ENCODE measurements at regions not wholly inside any gene's neighbourhood (a gene's known extent, or its start where the extent isn't known, plus 50 kb on each side); places are given as distances from the start of the nearest gene placed in this dataset.

DNA sequence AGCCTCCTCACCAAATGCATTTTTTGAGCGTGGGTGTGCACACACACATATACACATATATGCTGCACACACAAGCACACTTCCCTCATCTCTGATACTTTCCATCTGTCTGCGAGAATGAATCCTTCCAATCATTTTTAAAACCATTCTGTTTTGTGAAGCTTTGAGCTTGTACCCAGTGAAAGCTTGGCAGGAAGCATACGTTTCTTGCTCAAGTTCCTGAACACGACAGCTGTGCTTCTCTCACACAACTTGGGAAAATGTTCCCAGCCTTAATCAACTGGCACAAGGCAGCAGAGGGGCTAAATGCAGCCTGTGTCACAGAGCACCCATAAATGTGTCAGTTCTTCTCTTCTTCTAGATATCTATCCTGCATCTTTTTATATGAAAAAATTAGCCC is 524.0 kb upstream of the KIRREL3 start:
- H3K4me3 ChIP-seq (replicated peaks; ENCODE audit: low read depth, low read length), result no peak overlapping the region
- DNase-seq (ENCODE audit: low read depth), result no peak
- TF ChIP-seq, protein P1, sequence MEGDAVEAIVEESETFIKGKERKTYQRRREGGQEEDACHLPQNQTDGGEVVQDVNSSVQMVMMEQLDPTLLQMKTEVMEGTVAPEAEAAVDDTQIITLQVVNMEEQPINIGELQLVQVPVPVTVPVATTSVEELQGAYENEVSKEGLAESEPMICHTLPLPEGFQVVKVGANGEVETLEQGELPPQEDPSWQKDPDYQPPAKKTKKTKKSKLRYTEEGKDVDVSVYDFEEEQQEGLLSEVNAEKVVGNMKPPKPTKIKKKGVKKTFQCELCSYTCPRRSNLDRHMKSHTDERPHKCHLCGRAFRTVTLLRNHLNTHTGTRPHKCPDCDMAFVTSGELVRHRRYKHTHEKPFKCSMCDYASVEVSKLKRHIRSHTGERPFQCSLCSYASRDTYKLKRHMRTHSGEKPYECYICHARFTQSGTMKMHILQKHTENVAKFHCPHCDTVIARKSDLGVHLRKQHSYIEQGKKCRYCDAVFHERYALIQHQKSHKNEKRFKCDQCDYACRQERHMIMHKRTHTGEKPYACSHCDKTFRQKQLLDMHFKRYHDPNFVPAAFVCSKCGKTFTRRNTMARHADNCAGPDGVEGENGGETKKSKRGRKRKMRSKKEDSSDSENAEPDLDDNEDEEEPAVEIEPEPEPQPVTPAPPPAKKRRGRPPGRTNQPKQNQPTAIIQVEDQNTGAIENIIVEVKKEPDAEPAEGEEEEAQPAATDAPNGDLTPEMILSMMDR (IDR thresholded peaks at IDR 0.05; ENCODE audit: low read length, missing control alignments), result no peak

DNA sequence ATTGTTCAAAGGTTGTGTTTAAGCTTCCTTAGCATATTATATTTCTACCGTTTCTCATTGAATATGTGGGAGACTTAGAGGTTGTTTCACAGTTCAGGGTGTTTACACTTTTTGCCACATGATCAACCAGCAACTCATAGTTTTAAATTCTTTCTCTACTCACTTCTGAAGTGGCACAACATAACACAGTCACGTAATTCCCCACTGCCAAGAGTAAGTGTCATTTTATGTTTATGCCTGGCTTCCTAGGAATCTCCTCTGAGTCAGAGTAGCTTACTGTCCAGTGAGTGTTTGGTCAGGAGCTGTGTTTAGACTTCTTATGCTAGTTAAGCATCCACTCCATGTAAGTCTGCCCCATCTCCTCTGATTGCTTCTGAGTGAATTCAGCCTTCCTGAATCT is 520.8 kb upstream of the KIRREL3 start:
- TF ChIP-seq, protein P1 (IDR thresholded peaks at IDR 0.05; ENCODE audit: low read length, missing control alignments), result no peak

DNA sequence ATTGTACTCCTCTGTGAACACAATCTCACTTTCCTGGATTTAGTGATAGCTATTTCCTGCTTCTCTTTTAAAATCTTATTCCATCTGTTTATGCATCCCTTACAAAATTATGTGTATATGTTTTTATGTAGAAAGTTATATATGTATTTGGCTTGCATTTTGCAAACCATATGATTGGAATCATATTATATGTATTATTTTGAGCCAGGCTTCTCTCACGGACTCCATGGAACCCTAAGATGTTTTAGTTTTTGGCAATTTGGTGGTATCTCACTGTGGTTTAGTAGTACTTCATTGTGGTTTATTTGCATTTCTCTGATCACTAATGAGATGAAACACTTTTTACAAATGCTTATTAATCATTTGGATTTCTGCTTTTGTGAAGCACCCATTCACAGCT is 507.3 kb upstream of the KIRREL3 start:
- TF ChIP-seq, protein P1 (IDR thresholded peaks at IDR 0.05; ENCODE audit: low read length, missing control alignments), result no peak
- no peak overlapping the region for H3K4me3 ChIP-seq (replicated peaks; ENCODE audit: low read depth, low read length)
- DNase-seq (ENCODE audit: low read depth), result no peak

More for the DNA sequence above, 520.8 kb upstream of the KIRREL3 start:
- DNase-seq (ENCODE audit: low read depth), result no peak
- H3K4me3 ChIP-seq (replicated peaks; ENCODE audit: low read depth, low read length), result no peak overlapping the region

DNA sequence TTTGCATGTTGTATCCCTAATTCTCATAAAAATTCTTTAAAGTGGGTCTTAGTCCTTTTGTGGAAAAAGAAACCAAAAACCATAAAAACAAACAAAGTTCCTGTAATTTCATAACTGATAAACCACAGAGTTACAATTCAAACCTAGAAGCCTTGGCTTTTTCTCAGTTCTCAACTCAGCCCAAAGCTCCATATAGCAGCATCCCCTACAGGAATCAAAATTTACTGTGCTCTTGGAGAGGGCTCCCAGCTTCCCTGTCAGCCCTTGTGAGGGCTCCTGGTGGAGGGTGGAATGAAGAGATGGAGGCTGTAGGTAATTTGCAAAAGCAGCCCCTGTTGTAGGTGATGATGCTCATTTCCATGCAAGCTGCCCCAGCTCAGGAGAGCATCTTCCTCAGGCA is 506.1 kb upstream of the KIRREL3 start:
- TF ChIP-seq, protein P1 (IDR thresholded peaks at IDR 0.05; ENCODE audit: low read length, missing control alignments), result no peak
- H3K4me3 ChIP-seq (replicated peaks; ENCODE audit: low read depth, low read length), result no peak overlapping the region
- DNase-seq (ENCODE audit: low read depth), result no peak

DNA sequence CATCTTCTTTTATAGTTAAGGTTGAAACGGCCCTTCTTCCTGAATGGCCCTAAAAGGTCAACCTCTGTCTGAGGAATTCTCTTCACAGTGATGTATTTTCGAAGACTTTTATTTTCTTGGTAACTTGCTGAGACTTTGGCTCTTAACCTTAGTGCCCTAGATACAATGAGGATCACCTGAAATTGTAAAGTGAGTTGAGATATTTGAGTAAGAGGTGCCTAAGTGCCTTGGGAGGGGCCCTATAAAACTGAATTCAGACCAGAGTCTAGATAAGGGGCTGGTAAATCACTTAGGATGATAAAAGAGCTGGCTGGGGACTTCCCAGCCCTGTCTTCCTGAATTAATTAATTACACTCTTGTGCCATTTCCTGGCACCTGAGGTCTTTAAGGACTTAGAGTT is 505.6 kb upstream of the KIRREL3 start:
- TF ChIP-seq, protein P1 (IDR thresholded peaks at IDR 0.05; ENCODE audit: low read length, missing control alignments), result no peak
- no peak for DNase-seq (ENCODE audit: low read depth)
- no peak overlapping the region for H3K4me3 ChIP-seq (replicated peaks; ENCODE audit: low read depth, low read length)

DNA sequence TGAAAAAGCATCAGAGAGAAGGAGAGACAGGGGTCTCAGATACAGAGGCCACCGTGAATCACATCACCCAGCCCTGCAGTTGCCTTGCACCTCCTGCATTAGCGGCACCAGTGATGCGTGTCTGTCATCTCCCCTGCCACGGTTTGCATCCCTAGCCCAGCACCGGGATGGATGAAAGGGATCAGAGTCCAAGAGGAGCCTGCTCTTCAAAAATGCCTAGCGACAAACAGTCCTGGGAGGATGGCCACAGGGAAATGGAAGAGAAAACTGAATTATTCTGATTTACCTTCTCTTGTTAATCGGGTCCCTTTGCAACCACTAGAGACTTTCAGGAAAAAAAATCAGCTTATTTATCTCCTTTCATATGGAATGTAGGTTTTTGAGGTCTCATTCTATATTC is 495.6 kb upstream of the KIRREL3 start:
- DNase-seq (ENCODE audit: low read depth), result no peak
- no peak overlapping the region for H3K4me3 ChIP-seq (replicated peaks; ENCODE audit: low read depth, low read length)
- TF ChIP-seq, protein P1 (IDR thresholded peaks at IDR 0.05; ENCODE audit: low read length, missing control alignments), result no peak

DNA sequence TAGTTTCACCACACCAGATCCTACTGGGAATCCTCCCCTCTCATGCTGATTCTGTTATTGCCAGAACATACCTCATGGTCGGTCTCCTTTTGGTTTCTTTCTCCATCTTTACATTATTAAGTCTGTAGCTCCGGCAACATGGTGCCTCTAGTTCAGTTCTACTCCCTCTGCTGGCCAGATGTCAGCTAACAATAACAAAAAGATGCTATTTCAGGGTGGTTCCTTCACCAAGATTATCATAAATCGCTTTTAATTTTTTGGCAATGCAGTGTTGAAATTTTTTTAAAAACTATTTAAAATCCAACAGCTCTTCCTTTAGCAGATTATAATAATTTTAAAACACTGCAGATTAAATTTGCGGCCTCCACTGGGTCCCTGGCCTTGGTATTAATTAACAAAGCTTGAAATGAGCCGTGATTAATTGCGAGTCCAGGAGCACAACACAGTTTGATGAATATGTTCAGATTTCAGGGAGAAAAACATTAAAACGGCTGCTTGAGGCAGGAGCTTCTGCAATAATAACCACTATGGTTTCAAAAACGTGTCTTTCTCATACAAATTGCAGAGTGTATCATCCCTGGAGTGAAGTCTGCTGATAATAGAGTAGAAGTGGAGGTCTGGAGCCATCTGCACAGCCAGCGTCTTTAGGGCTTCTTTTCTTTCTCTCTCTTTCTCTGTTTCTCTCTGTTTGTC is 492.9 kb upstream of the KIRREL3 start:
- no peak for DNase-seq (ENCODE audit: low read depth)
- no peak overlapping the region for H3K4me3 ChIP-seq (replicated peaks; ENCODE audit: low read depth, low read length)
- TF ChIP-seq, protein P1 (IDR thresholded peaks at IDR 0.05; ENCODE audit: low read length, missing control alignments), result peak; percentile 10

All from fibroblast of pulmonary artery (primary cell).